ENCODE measurements at regions not wholly inside any gene's neighbourhood (a gene's known extent, or its start where the extent isn't known, plus 50 kb on each side); places are given as distances from the start of the nearest gene placed in this dataset.

- Mint-ChIP-seq H3K27ac (ENCODE audit: unreplicated experiment) (no peak overlapping the region), H3K4me3 (ENCODE audit: low read depth, unreplicated experiment) (no peak overlapping the region), H3K9me3 (ENCODE audit: low read depth, unreplicated experiment) (no peaks in the 10 kb centered on the region), H3K4me1 (ENCODE audit: low read depth, unreplicated experiment) (no peaks in the 10 kb centered on the region), H3K36me3 (ENCODE audit: insufficient read depth, unreplicated experiment) (no peaks in the 10 kb centered on the region), H3K27me3 (ENCODE audit: unreplicated experiment) (no peaks in the 10 kb centered on the region)
- BruUV-seq (replicated peaks) = no TSS peak
- DNase-seq = no peak
- intact Hi-C loops (cut with micrococcal nuclease; ENCODE audit: unreplicated experiment) = no loop called here
- TF ChIP-seq CTCF (IDR thresholded peaks at IDR 0.05; ENCODE audit: unreplicated experiment) = no peak
- CTCF ChIA-PET = no interaction called here
These were observed 99.8 kb downstream of the MRPL39 start for GRCh38 chr21:25507522-25507921.

GRCh38 chr21:25506887-25507286 is 100.4 kb downstream of the MRPL39 start:
- TF ChIP-seq CTCF (IDR thresholded peaks at IDR 0.05; ENCODE audit: unreplicated experiment) = no peak
- intact Hi-C loops (cut with micrococcal nuclease; ENCODE audit: unreplicated experiment) = no loop called here
- Mint-ChIP-seq H3K4me1 (ENCODE audit: low read depth, unreplicated experiment) (no peaks in the 10 kb centered on the region), H3K27me3 (ENCODE audit: unreplicated experiment) (no peaks in the 10 kb centered on the region), H3K9me3 (ENCODE audit: low read depth, unreplicated experiment) (no peaks in the 10 kb centered on the region), H3K27ac (ENCODE audit: unreplicated experiment) (no peak overlapping the region), H3K36me3 (ENCODE audit: insufficient read depth, unreplicated experiment) (no peaks in the 10 kb centered on the region), H3K4me3 (ENCODE audit: low read depth, unreplicated experiment) (no peak overlapping the region)
- DNase-seq = no peak
- CTCF ChIA-PET = no interaction called here
- BruUV-seq (replicated peaks) = no TSS peak

GRCh38 chr21:25506261-25506660 is 101.0 kb downstream of the MRPL39 start:
- Mint-ChIP-seq H3K4me3 (ENCODE audit: low read depth, unreplicated experiment) (no peak overlapping the region), H3K4me1 (ENCODE audit: low read depth, unreplicated experiment) (no peaks in the 10 kb centered on the region), H3K9me3 (ENCODE audit: low read depth, unreplicated experiment) (no peaks in the 10 kb centered on the region), H3K27ac (ENCODE audit: unreplicated experiment) (no peak overlapping the region), H3K27me3 (ENCODE audit: unreplicated experiment) (no peaks in the 10 kb centered on the region), H3K36me3 (ENCODE audit: insufficient read depth, unreplicated experiment) (no peaks in the 10 kb centered on the region)
- intact Hi-C loops (cut with micrococcal nuclease; ENCODE audit: unreplicated experiment) = no loop called here
- no peak for DNase-seq
- BruUV-seq (replicated peaks) = no TSS peak
- no peak for TF ChIP-seq CTCF (IDR thresholded peaks at IDR 0.05; ENCODE audit: unreplicated experiment)
- CTCF ChIA-PET = no interaction called here

- no peaks in the 10 kb centered on the region for H3K4me1 Mint-ChIP-seq (ENCODE audit: low read depth, unreplicated experiment)
- no peaks in the 10 kb centered on the region for H3K36me3 Mint-ChIP-seq (ENCODE audit: insufficient read depth, unreplicated experiment)
- CTCF ChIA-PET = no interaction called here
- no peak overlapping the region for H3K27ac Mint-ChIP-seq (ENCODE audit: unreplicated experiment)
- BruUV-seq (replicated peaks) = no TSS peak
- H3K27me3 Mint-ChIP-seq (ENCODE audit: unreplicated experiment) = no peaks in the 10 kb centered on the region
- H3K9me3 Mint-ChIP-seq (ENCODE audit: low read depth, unreplicated experiment) = no peaks in the 10 kb centered on the region
- no peak for TF ChIP-seq CTCF (IDR thresholded peaks at IDR 0.05; ENCODE audit: unreplicated experiment)
- DNase-seq = no peak
- no peak overlapping the region for H3K4me3 Mint-ChIP-seq (ENCODE audit: low read depth, unreplicated experiment)
- intact Hi-C loops (cut with micrococcal nuclease; ENCODE audit: unreplicated experiment) = no loop called here
These were observed 103.3 kb downstream of the MRPL39 start for GRCh38 chr21:25503981-25504380.

Data from Calu3 (cell line).